Natural killer cell (primary cell): ENCODE measurements at regions not wholly inside any gene's neighbourhood (a gene's known extent, or its start where the extent isn't known, plus 50 kb on each side); places are given as distances from the start of the nearest gene placed in this dataset.

Experiments used
- ATAC-seq, 3 donors: fragments of 150-1000 bp in 2 of 3; fragments of 200-7000 bp in 1 of 3; cut with Tn5 transposase; 1 replicate in 1 of 3; 2 replicates in 2 of 3; pipeline ENCODE4 v1.10.0; 2021; ENCODE audit warnings: mild to moderate bottlenecking in 2 of 3, moderate library complexity in 2 of 3
- DNase-seq, 2 donors: peaks; one replicate each; pipeline versions ENCODE4 v3.0.0 to v3.0.0-alpha.2; 2013 to 2021; ENCODE audit warnings: mixed read lengths in 1 of 2
- H3K27ac ChIP-seq: one replicate; pipeline ENCODE4 v1.5.1; 2013; ENCODE audit warnings: mild to moderate bottlenecking, low read length
- H3K27me3 ChIP-seq: one replicate; pipeline ENCODE4 v1.6.1; 2013; ENCODE audit warnings: low read length; ENCODE audit not compliant: control insufficient read depth, insufficient read depth
- H3K36me3 ChIP-seq: one replicate; pipeline ENCODE4 v1.6.1; 2013; ENCODE audit warnings: low read length; ENCODE audit not compliant: control insufficient read depth, insufficient read depth
- H3K4me1 ChIP-seq: one replicate; pipeline ENCODE4 v1.6.1; 2013; ENCODE audit warnings: low read length; ENCODE audit not compliant: control insufficient read depth, insufficient read depth
- H3K4me3 ChIP-seq: one replicate; pipeline ENCODE4 v1.5.1; 2013; ENCODE audit warnings: low read length
- H3K9me3 ChIP-seq: one replicate; pipeline ENCODE4 v1.6.1; 2013; ENCODE audit warnings: low read length; ENCODE audit not compliant: control insufficient read depth, insufficient read depth
- H3K27ac Mint-ChIP-seq, 2 donors: one replicate each; pipeline ENCODE4 v1.8.0; 2022; ENCODE audit warnings: mild to moderate bottlenecking in 2 of 2, mixed read lengths in 2 of 2, moderate library complexity in 1 of 2
- H3K27me3 Mint-ChIP-seq, 2 donors: one replicate each; pipeline ENCODE4 v1.8.0; 2022; ENCODE audit warnings: low read depth in 2 of 2, mixed read lengths in 2 of 2
- H3K36me3 Mint-ChIP-seq: one replicate; pipeline ENCODE4 v1.8.0; 2022; ENCODE audit warnings: mixed read lengths
- H3K4me1 Mint-ChIP-seq, 2 donors: one replicate each; pipeline ENCODE4 v1.8.0; 2022; ENCODE audit warnings: mixed read lengths in 2 of 2
- H3K4me3 Mint-ChIP-seq: one replicate; pipeline ENCODE4 v1.8.0; 2022; ENCODE audit warnings: mild to moderate bottlenecking, moderate library complexity, mixed read lengths
- H3K9me3 Mint-ChIP-seq, 2 donors: one replicate each; pipeline ENCODE4 v1.8.0; 2022; ENCODE audit warnings: mixed read lengths in 2 of 2
- WGBS: methylation state at CpG from one replicate; pipeline ENCODE4 v1.1.7; 2013; ENCODE audit warnings: missing lambda C conversion rate; ENCODE audit not compliant: insufficient coverage; 5-methylcytosine and 5-hydroxymethylcytosine counted together
- intact Hi-C: fragments of 100-400 bp; cut with micrococcal nuclease; formaldehyde crosslinking; loops from one replicate; pipeline ENCODE4 v1.14.2; 2022
- TF ChIP-seq, protein P1 (sequence below): fragments of 200-600 bp; IDR thresholded peaks from one replicate; pipeline ENCODE4 v1.8.0; 2022; ENCODE audit warnings: antibody characterized with exemption

DNA sequence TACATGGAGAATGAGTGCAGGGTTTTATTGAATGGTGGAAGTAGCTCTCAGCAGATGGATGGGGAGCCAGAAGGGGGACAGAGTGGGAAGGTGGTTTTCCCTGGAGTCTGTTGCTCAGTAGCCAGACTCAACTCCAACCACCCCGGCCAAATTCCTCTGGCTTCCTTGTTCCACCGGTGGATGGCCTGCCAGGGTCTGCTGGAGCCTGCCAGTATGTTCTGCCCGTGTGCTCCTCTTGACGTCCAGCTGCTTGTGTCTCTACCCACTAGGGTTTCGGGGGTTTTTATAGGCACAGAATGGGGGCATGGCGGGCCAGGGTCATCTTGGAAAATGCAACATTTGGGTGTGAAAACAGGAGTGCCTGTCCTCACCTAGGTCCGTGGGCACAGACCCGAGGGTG, 51.4 kb upstream of the KLF9 start:
- ATAC-seq (no peak), DNase-seq (no peak)
- intact Hi-C loops, result no loop called here
- Histone ChIP-seq H3K27ac (no peak overlapping the region), H3K4me3 (no peak overlapping the region), H3K9me3 (no peaks in the 10 kb centered on the region), H3K36me3 (no peaks in the 10 kb centered on the region), H3K4me1 (no peaks in the 10 kb centered on the region), H3K27me3 (no peaks in the 10 kb centered on the region)
- Mint-ChIP-seq H3K27me3 (no peaks in the 10 kb centered on the region), H3K9me3 (no peaks in the 10 kb centered on the region), H3K4me3 (no peak overlapping the region), H3K36me3 (no peaks in the 10 kb centered on the region), H3K4me1 (peaks cover 0 to 6% of the 10 kb centered on the region in 2 donors), H3K27ac (no peak overlapping the region)
- WGBS, result 90% methylated on average over 8 of the region's 8 CpGs
- TF ChIP-seq, protein P1, sequence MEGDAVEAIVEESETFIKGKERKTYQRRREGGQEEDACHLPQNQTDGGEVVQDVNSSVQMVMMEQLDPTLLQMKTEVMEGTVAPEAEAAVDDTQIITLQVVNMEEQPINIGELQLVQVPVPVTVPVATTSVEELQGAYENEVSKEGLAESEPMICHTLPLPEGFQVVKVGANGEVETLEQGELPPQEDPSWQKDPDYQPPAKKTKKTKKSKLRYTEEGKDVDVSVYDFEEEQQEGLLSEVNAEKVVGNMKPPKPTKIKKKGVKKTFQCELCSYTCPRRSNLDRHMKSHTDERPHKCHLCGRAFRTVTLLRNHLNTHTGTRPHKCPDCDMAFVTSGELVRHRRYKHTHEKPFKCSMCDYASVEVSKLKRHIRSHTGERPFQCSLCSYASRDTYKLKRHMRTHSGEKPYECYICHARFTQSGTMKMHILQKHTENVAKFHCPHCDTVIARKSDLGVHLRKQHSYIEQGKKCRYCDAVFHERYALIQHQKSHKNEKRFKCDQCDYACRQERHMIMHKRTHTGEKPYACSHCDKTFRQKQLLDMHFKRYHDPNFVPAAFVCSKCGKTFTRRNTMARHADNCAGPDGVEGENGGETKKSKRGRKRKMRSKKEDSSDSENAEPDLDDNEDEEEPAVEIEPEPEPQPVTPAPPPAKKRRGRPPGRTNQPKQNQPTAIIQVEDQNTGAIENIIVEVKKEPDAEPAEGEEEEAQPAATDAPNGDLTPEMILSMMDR, result no peak

DNA sequence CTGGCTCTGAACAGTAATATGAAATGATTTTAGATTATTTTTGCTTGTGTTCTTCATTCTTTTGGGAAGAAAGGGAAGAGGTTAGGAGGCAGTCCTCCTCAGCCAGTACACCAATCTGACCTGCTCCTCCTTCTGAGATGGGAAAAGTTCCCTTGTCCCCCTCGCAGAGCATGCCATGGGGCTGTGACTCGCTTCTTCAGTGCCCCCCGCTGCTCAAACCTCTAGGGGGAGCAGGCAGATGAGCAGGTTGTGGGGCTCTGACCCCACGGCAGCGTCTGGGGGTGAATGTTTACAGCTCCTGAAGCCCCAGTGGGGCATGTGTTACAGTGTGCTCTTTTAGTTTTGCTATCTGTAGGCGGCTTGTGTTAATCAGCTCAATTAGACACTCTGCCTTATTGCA, 50.9 kb upstream of the KLF9 start:
- Histone ChIP-seq H3K4me3 (no peak overlapping the region), H3K36me3 (no peaks in the 10 kb centered on the region), H3K4me1 (no peaks in the 10 kb centered on the region), H3K27ac (no peak overlapping the region), H3K9me3 (no peaks in the 10 kb centered on the region), H3K27me3 (no peaks in the 10 kb centered on the region)
- ATAC-seq, result no peak
- Mint-ChIP-seq H3K4me3 (no peak overlapping the region), H3K4me1 (peaks cover 0 to 2% of the 10 kb centered on the region in 2 donors), H3K36me3 (no peaks in the 10 kb centered on the region), H3K27me3 (no peaks in the 10 kb centered on the region), H3K9me3 (no peaks in the 10 kb centered on the region), H3K27ac (no peak overlapping the region)
- TF ChIP-seq, protein P1, result no peak
- WGBS, result 72% methylated on average over 6 of the region's 6 CpGs
- no peak for DNase-seq
- intact Hi-C loops, result no loop called here
